ENCODE measurements at regions not wholly inside any gene's neighbourhood (a gene's known extent, or its start where the extent isn't known, plus 50 kb on each side); places are given as distances from the start of the nearest gene placed in this dataset.

GRCh38 chr5:9850456-9850855 lies 220.3 kb upstream of the TAS2R1 start:
- no peak for DNase-seq
- TF ChIP-seq, protein P1, sequence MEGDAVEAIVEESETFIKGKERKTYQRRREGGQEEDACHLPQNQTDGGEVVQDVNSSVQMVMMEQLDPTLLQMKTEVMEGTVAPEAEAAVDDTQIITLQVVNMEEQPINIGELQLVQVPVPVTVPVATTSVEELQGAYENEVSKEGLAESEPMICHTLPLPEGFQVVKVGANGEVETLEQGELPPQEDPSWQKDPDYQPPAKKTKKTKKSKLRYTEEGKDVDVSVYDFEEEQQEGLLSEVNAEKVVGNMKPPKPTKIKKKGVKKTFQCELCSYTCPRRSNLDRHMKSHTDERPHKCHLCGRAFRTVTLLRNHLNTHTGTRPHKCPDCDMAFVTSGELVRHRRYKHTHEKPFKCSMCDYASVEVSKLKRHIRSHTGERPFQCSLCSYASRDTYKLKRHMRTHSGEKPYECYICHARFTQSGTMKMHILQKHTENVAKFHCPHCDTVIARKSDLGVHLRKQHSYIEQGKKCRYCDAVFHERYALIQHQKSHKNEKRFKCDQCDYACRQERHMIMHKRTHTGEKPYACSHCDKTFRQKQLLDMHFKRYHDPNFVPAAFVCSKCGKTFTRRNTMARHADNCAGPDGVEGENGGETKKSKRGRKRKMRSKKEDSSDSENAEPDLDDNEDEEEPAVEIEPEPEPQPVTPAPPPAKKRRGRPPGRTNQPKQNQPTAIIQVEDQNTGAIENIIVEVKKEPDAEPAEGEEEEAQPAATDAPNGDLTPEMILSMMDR (IDR thresholded peaks at IDR 0.05 in 8 of 11, conservative IDR thresholded peaks at IDR 0.05 in 3 of 11): no peak
- TF ChIP-seq POLR2AphosphoS5 (IDR thresholded peaks at IDR 0.05) (no peak), POLR2A (IDR thresholded peaks at IDR 0.05) (no peak)
- Histone ChIP-seq H3K9me3 (no peaks in the 10 kb centered on the region), H3K27ac (no peak overlapping the region), H3K4me1 (no peaks in the 10 kb centered on the region), H3K36me3 (no peaks in the 10 kb centered on the region), H3K27me3 (replicated peaks in 1 of 7) (no peaks in the 10 kb centered on the region), H3K4me3 (no peak overlapping the region)
- intact Hi-C loops (cut with DNase I; ENCODE audit: low total_unique reads): no loop called here
- WGBS, 5 donors: 51 to 77% (median 66%) methylated on average over 5 of the region's 5 CpGs

DNA sequence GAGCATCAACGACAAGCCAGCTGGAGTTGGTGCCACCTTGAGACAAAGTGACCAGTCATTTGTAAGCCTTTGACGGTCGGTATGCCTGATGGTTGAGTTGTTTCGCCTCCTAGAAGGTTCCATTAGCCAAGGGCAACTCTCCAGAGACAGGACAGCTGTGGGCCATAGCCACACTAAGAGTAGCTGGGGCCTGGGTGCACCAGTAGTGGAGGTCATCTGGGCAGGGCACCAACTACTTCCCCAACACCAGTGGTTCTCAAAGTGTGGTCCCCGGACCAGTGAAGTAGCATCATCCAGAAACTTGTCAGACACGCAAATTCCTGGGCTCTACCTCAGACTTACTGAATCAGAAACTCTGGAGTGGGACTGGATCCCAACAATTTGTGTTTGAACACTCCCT lies 217.5 kb upstream of the TAS2R1 start:
- Histone ChIP-seq H3K27ac (no peak overlapping the region), H3K36me3 (no peaks in the 10 kb centered on the region), H3K27me3 (replicated peaks in 1 of 7) (no peaks in the 10 kb centered on the region), H3K4me3 (no peak overlapping the region), H3K4me1 (no peaks in the 10 kb centered on the region), H3K9me3 (peaks cover 0 to 1% (median 0%) of the 10 kb centered on the region in 8 donors)
- no peak for DNase-seq
- 68 to 87% (median 76%) methylated on average over 6 of the region's 6 CpGs for WGBS, 5 donors
- TF ChIP-seq POLR2AphosphoS5 (IDR thresholded peaks at IDR 0.05): no peak
- no peak for TF ChIP-seq POLR2A (IDR thresholded peaks at IDR 0.05)
- TF ChIP-seq, protein P1 (IDR thresholded peaks at IDR 0.05 in 8 of 11, conservative IDR thresholded peaks at IDR 0.05 in 3 of 11): no peak
- intact Hi-C loops (cut with DNase I; ENCODE audit: low total_unique reads): no loop called here

GRCh38 chr5:9845185-9845584 lies 215.0 kb upstream of the TAS2R1 start:
- WGBS, 5 donors: 34 to 73% (median 71%) methylated on average over 2 of the region's 2 CpGs
- DNase-seq: no peak
- Histone ChIP-seq H3K27ac (no peak overlapping the region), H3K4me3 (no peak overlapping the region), H3K36me3 (no peaks in the 10 kb centered on the region), H3K27me3 (replicated peaks in 1 of 7) (no peaks in the 10 kb centered on the region), H3K4me1 (no peaks in the 10 kb centered on the region), H3K9me3 (peaks cover 0 to 18% (median 11%) of the 10 kb centered on the region in 8 donors)
- no peak for TF ChIP-seq POLR2A (IDR thresholded peaks at IDR 0.05)
- no peak for TF ChIP-seq POLR2AphosphoS5 (IDR thresholded peaks at IDR 0.05)
- TF ChIP-seq, protein P1 (IDR thresholded peaks at IDR 0.05 in 8 of 11, conservative IDR thresholded peaks at IDR 0.05 in 3 of 11): no peak
- intact Hi-C loops (cut with DNase I; ENCODE audit: low total_unique reads): no loop called here

GRCh38 chr5:9841516-9842170 lies 211.5 kb upstream of the TAS2R1 start:
- no peaks in the 10 kb centered on the region for H3K4me1 ChIP-seq
- no peak for DNase-seq
- no peak overlapping the region for H3K4me3 ChIP-seq
- intact Hi-C loops (cut with DNase I; ENCODE audit: low total_unique reads): no loop called here
- no peaks in the 10 kb centered on the region for H3K36me3 ChIP-seq
- no peak for TF ChIP-seq POLR2A (IDR thresholded peaks at IDR 0.05)
- TF ChIP-seq, protein P1 (IDR thresholded peaks at IDR 0.05 in 8 of 11, conservative IDR thresholded peaks at IDR 0.05 in 3 of 11): no peak
- no peak for TF ChIP-seq POLR2AphosphoS5 (IDR thresholded peaks at IDR 0.05)
- H3K9me3 ChIP-seq: peaks cover 0 to 18% (median 11%) of the 10 kb centered on the region in 8 donors
- H3K27me3 ChIP-seq (replicated peaks in 1 of 7): no peaks in the 10 kb centered on the region
- WGBS, 5 donors: 55 to 77% (median 64%) methylated on average over 2 of the region's 2 CpGs
- H3K27ac ChIP-seq: no peak overlapping the region
